Neural cell (in vitro differentiated cells): ENCODE measurements at regions not wholly inside any gene's neighbourhood (a gene's known extent, or its start where the extent isn't known, plus 50 kb on each side); places are given as distances from the start of the nearest gene placed in this dataset.

Experiments
- H2AFZ ChIP-seq: fragments of 200-600, 300-800 bp; sonication (generic), shearing (Covaris generic); 2 replicates; pipeline ENCODE4 v1.6.0; 2014; ENCODE audit warnings: low read depth, mild to moderate bottlenecking, antibody characterized with exemption, low read length, moderate library complexity
- H3F3A ChIP-seq: fragments of 200-600 bp; shearing (Covaris generic); 2 replicates; pipeline ENCODE4 v1.6.1; 2016; ENCODE audit warnings: mild to moderate bottlenecking, moderate library complexity, mixed read lengths, antibody characterized with exemption, low read length; ENCODE audit not compliant: insufficient read depth, poor library complexity, severe bottlenecking
- H3K27ac ChIP-seq: fragments of 200-600, 300-800 bp; sonication (generic), shearing (Covaris generic); 2 replicates; pipeline ENCODE4 v1.5.1; 2014; ENCODE audit warnings: mild to moderate bottlenecking, low read length, moderate library complexity
- H3K27me3 ChIP-seq: fragments of 300-800, 200-600 bp; sonication (generic), shearing (Covaris generic); 2 replicates; pipeline ENCODE4 v1.6.0; 2014; ENCODE audit warnings: mild to moderate bottlenecking, low read depth, low read length, moderate library complexity; ENCODE audit not compliant: insufficient read depth
- H3K36me3 ChIP-seq: fragments of 300-800, 200-600 bp; sonication (generic), shearing (Covaris generic); 2 replicates; pipeline ENCODE4 v1.5.1; 2014; ENCODE audit warnings: mild to moderate bottlenecking, antibody characterized with exemption, low read length, moderate library complexity; ENCODE audit not compliant: insufficient read depth
- H3K4me2 ChIP-seq: fragments of 300-800, 200-600 bp; sonication (generic), shearing (Covaris generic); 2 replicates; pipeline ENCODE4 v1.6.0; 2014; ENCODE audit warnings: mild to moderate bottlenecking, low read length
- H3K4me3 ChIP-seq: fragments of 300-800, 200-600 bp; sonication (generic), shearing (Covaris generic); 2 replicates; pipeline ENCODE4 v1.5.1; 2014; ENCODE audit warnings: mild to moderate bottlenecking, low read length, moderate library complexity
- H3K79me2 ChIP-seq: fragments of 200-600 bp; shearing (Covaris generic); replicated peaks from 2 replicates; pipeline ENCODE4 v1.6.0; 2014; ENCODE audit warnings: mild to moderate bottlenecking, low read length, moderate library complexity; ENCODE audit not compliant: insufficient read depth
- H3K9ac ChIP-seq: fragments of 300-800, 200-600 bp; sonication (generic), shearing (Covaris generic); 2 replicates; pipeline ENCODE4 v1.6.1; 2016; ENCODE audit warnings: mild to moderate bottlenecking, low read length, mixed read lengths
- H3K9me2 ChIP-seq: fragments of 200-600 bp; shearing (Covaris generic); 2 replicates; pipeline ENCODE4 v1.6.1; 2016; ENCODE audit warnings: mild to moderate bottlenecking, low read length, mixed read lengths; ENCODE audit not compliant: insufficient read depth
- H3K9me3 ChIP-seq: fragments of 200-600, 300-800 bp; sonication (generic), shearing (Covaris generic); 2 replicates; pipeline ENCODE4 v1.6.1; 2016; ENCODE audit warnings: mild to moderate bottlenecking, mixed run types, low read length, moderate library complexity, mixed read lengths
- H4K20me1 ChIP-seq: fragments of 200-600 bp; shearing (Covaris generic); 2 replicates; pipeline ENCODE4 v1.6.1; 2016; ENCODE audit warnings: mild to moderate bottlenecking, mixed run types; ENCODE audit not compliant: insufficient read depth
- EP300 ChIP-seq: fragments of 450-650 bp; conservative IDR thresholded peaks from 2 replicates; pipeline ENCODE4 v1.6.1; 2014; ENCODE audit warnings: antibody characterized with exemption, mild to moderate bottlenecking, moderate library complexity; ENCODE audit not compliant: poor library complexity, severe bottlenecking
- EZH2 ChIP-seq: fragments of 200-600, 300-800 bp; shearing (Covaris generic), sonication (generic); IDR thresholded peaks from 2 replicates; pipeline ENCODE4 v1.6.1; 2014; ENCODE audit warnings: antibody characterized with exemption, low read length, borderline replicate concordance, mild to moderate bottlenecking; ENCODE audit not compliant: insufficient read depth, poor library complexity, severe bottlenecking
- MXI1 ChIP-seq: fragments of 450-650 bp; conservative IDR thresholded peaks from 2 replicates; pipeline ENCODE4 v1.6.1; 2014; ENCODE audit warnings: antibody characterized with exemption, mild to moderate bottlenecking; ENCODE audit not compliant: poor library complexity, severe bottlenecking
- POLR2AphosphoS5 ChIP-seq: IDR thresholded peaks from 2 replicates; pipeline ENCODE4 v1.6.1; 2012
- RAD21 ChIP-seq: fragments of 450-650 bp; conservative IDR thresholded peaks from 2 replicates; pipeline ENCODE4 v1.6.1; 2014; ENCODE audit warnings: antibody characterized with exemption, mild to moderate bottlenecking, moderate library complexity
- SMC3 ChIP-seq: fragments of 450-650 bp; conservative IDR thresholded peaks from 2 replicates; pipeline ENCODE4 v1.6.1; 2014; ENCODE audit warnings: antibody characterized with exemption, mild to moderate bottlenecking, moderate library complexity; ENCODE audit not compliant: poor library complexity
- TAF1 ChIP-seq: IDR thresholded peaks from 2 replicates; pipeline ENCODE4 v1.6.1; 2012; ENCODE audit warnings: low read depth
- TF ChIP-seq, protein P1 (sequence below): fragments of 450-650 bp; IDR thresholded peaks from 2 replicates; pipeline ENCODE4 v1.5.1; 2014; ENCODE audit warnings: antibody characterized with exemption, mild to moderate bottlenecking, moderate library complexity; ENCODE audit not compliant: poor library complexity, severe bottlenecking
- TF ChIP-seq, protein P2 (sequence below): IDR thresholded peaks from 2 replicates; pipeline ENCODE4 v1.6.1; 2012; ENCODE audit warnings: borderline replicate concordance

DNA sequence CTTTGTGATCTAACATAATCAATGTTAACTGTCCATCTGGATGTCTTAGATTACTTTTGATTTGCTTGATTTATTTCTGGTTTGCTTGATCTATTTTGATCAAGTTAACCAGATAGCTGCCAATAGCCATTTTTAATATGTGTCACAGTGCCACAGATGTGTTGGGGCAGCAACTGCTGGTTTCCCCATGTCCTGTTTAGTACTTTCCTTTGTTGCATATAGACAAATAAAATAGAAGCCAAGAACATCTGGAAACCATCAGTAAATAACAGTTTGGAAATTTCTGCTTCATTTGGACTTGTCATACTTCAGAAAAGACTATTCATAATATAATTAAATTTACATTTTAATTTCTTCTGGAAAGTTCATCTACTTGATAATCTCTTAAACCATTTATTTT, 145.6 kb upstream of the C21orf91 start:
- no peaks in the 10 kb centered on the region for H3K27me3 ChIP-seq
- no peak overlapping the region for H3K4me3 ChIP-seq
- no peaks in the 10 kb centered on the region for H3K9me3 ChIP-seq
- H3K4me2 ChIP-seq: no peak overlapping the region
- no peaks in the 10 kb centered on the region for H3K79me2 ChIP-seq
- TF ChIP-seq EZH2 (no peak), POLR2AphosphoS5 (no peak), EP300 (no peak), SMC3 (no peak), RAD21 (no peak), TAF1 (no peak)
- TF ChIP-seq, protein P1, sequence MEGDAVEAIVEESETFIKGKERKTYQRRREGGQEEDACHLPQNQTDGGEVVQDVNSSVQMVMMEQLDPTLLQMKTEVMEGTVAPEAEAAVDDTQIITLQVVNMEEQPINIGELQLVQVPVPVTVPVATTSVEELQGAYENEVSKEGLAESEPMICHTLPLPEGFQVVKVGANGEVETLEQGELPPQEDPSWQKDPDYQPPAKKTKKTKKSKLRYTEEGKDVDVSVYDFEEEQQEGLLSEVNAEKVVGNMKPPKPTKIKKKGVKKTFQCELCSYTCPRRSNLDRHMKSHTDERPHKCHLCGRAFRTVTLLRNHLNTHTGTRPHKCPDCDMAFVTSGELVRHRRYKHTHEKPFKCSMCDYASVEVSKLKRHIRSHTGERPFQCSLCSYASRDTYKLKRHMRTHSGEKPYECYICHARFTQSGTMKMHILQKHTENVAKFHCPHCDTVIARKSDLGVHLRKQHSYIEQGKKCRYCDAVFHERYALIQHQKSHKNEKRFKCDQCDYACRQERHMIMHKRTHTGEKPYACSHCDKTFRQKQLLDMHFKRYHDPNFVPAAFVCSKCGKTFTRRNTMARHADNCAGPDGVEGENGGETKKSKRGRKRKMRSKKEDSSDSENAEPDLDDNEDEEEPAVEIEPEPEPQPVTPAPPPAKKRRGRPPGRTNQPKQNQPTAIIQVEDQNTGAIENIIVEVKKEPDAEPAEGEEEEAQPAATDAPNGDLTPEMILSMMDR: no peak
- TF ChIP-seq, protein P2, sequence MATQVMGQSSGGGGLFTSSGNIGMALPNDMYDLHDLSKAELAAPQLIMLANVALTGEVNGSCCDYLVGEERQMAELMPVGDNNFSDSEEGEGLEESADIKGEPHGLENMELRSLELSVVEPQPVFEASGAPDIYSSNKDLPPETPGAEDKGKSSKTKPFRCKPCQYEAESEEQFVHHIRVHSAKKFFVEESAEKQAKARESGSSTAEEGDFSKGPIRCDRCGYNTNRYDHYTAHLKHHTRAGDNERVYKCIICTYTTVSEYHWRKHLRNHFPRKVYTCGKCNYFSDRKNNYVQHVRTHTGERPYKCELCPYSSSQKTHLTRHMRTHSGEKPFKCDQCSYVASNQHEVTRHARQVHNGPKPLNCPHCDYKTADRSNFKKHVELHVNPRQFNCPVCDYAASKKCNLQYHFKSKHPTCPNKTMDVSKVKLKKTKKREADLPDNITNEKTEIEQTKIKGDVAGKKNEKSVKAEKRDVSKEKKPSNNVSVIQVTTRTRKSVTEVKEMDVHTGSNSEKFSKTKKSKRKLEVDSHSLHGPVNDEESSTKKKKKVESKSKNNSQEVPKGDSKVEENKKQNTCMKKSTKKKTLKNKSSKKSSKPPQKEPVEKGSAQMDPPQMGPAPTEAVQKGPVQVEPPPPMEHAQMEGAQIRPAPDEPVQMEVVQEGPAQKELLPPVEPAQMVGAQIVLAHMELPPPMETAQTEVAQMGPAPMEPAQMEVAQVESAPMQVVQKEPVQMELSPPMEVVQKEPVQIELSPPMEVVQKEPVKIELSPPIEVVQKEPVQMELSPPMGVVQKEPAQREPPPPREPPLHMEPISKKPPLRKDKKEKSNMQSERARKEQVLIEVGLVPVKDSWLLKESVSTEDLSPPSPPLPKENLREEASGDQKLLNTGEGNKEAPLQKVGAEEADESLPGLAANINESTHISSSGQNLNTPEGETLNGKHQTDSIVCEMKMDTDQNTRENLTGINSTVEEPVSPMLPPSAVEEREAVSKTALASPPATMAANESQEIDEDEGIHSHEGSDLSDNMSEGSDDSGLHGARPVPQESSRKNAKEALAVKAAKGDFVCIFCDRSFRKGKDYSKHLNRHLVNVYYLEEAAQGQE: no peak
- no peak overlapping the region for H3K27ac ChIP-seq
- H3K9me2 ChIP-seq: no peaks in the 10 kb centered on the region
- H3F3A ChIP-seq: no peaks in the 10 kb centered on the region
- H4K20me1 ChIP-seq: no peaks in the 10 kb centered on the region
- no peaks in the 10 kb centered on the region for H3K36me3 ChIP-seq
- H2AFZ ChIP-seq: no peak overlapping the region
- no peak overlapping the region for H3K9ac ChIP-seq

DNA sequence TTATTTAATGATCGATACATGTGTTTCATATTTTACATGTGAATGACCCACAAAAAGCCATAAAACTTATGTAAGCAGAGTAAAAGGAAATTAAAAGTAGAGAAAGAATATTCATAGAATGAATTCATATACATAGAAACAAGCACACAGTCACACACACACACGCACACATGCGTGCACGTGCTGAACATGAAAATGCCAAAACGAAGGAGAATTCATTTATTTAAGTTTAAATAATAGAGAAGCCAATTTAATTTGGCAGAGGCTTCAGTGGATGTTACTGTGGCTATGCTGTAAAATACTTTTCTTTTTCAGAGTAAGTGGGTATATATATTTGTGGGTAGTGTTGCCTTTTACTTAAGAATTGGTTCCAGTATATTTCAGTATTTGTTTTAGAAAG, 145.0 kb upstream of the C21orf91 start:
- no peaks in the 10 kb centered on the region for H3K79me2 ChIP-seq

More for the DNA sequence above, 145.0 kb upstream of the C21orf91 start:
- H3K9ac ChIP-seq: no peak overlapping the region
- TF ChIP-seq EZH2: no peak
- no peak for TF ChIP-seq SMC3
- no peak for TF ChIP-seq RAD21
- no peak for TF ChIP-seq POLR2AphosphoS5
- TF ChIP-seq MXI1: no peak
- TF ChIP-seq, protein P2: no peak
- TF ChIP-seq TAF1: no peak
- no peak for TF ChIP-seq EP300
- TF ChIP-seq, protein P1: no peak
- no peak overlapping the region for H2AFZ ChIP-seq
- H3K4me2 ChIP-seq: no peak overlapping the region
- H3K9me2 ChIP-seq: no peaks in the 10 kb centered on the region
- no peaks in the 10 kb centered on the region for H3F3A ChIP-seq
- no peak overlapping the region for H3K27ac ChIP-seq
- no peaks in the 10 kb centered on the region for H3K9me3 ChIP-seq
- H3K27me3 ChIP-seq: no peaks in the 10 kb centered on the region
- H3K4me3 ChIP-seq: no peak overlapping the region
- H3K36me3 ChIP-seq: no peaks in the 10 kb centered on the region
- no peaks in the 10 kb centered on the region for H4K20me1 ChIP-seq
